ENCODE measurements at regions not wholly inside any gene's neighbourhood (a gene's known extent, or its start where the extent isn't known, plus 50 kb on each side); places are given as distances from the start of the nearest gene placed in this dataset.

GRCh38 chr16:76955629-76956028 lies 235.4 kb upstream of the MON1B start:
- 84 to 93% (median 89%) methylated on average over 5 of the region's 5 CpGs for WGBS, 5 donors
- Histone ChIP-seq H3K4me1 (no peaks in the 10 kb centered on the region), H3K9me3 (peaks cover 0 to 19% (median 6%) of the 10 kb centered on the region in 4 donors), H3K36me3 (no peaks in the 10 kb centered on the region), H3K4me3 (no peak overlapping the region), H3K27me3 (no peaks in the 10 kb centered on the region), H3K27ac (no peak overlapping the region)
- TF ChIP-seq POLR2AphosphoS5 (IDR thresholded peaks at IDR 0.05) (no peak), EP300 (IDR thresholded peaks at IDR 0.05) (no peak), CTCF (IDR thresholded peaks at IDR 0.05) (no peak), POLR2A (IDR thresholded peaks at IDR 0.05) (no peak)
- no peak for DNase-seq
- intact Hi-C loops (cut with DNase I; ENCODE audit: low total_unique reads) = no loop called here

- Histone ChIP-seq H3K36me3 (no peaks in the 10 kb centered on the region), H3K4me1 (no peaks in the 10 kb centered on the region), H3K27ac (no peak overlapping the region), H3K27me3 (no peaks in the 10 kb centered on the region), H3K9me3 (peaks cover 0 to 15% (median 6%) of the 10 kb centered on the region in 4 donors), H3K4me3 (no peak overlapping the region)
- intact Hi-C loops (cut with DNase I; ENCODE audit: low total_unique reads) = no loop called here
- no peak for DNase-seq
- WGBS, 5 donors = 65 to 73% (median 66%) methylated on average over 6 of the region's 6 CpGs
- no peak for TF ChIP-seq EP300 (IDR thresholded peaks at IDR 0.05)
- no peak for TF ChIP-seq POLR2AphosphoS5 (IDR thresholded peaks at IDR 0.05)
- TF ChIP-seq CTCF (IDR thresholded peaks at IDR 0.05) = no peak
- no peak for TF ChIP-seq POLR2A (IDR thresholded peaks at IDR 0.05)
Observed at GRCh38 chr16:76956394-76956793, 234.6 kb upstream of the MON1B start.

DNA sequence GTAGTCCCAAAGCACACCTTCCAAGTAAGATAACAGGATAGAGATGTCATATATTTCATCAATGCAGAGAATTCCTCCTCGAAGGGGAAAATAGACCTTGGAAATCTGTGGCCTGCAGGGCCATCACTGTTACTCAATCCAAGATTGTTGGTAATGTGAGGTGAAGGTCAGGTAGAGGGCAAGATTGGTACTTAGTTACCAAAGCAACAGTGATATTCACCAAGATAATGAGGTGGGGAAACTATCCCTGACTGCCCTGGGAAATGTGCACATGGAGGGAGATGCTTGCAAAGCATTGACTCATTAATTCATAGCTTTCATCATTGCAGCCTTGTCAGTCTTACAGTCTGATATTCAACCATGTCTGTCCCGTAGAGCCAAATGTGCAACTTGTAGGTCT lies 234.1 kb upstream of the MON1B start:
- WGBS, 5 donors = 49 to 61% (median 55%) methylated on average over 2 of the region's 2 CpGs
- intact Hi-C loops (cut with DNase I; ENCODE audit: low total_unique reads) = no loop called here

DNA sequence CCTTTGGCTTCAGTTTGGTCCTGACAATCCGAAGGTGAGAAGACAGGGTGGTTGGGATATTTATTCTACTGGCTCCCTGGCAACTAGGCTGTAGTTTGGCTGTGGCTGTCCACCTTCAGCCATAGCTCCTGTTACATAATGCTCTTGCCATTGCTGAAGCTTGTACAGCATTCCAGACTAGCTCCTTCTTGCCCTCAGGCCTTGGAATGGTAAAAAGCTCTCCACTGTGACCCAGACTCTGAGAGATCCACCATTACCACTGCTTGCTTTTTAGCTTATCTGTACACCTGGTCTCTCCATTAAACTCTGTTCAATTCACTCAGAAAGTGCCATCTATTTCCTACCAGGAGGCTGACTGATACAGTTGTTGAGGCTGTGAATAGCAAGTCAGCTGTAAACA lies 231.8 kb upstream of the MON1B start:
- intact Hi-C loops (cut with DNase I; ENCODE audit: low total_unique reads) = no loop called here
- H3K27me3 ChIP-seq = no peaks in the 10 kb centered on the region
- no peaks in the 10 kb centered on the region for H3K4me1 ChIP-seq
- H3K4me3 ChIP-seq = no peak overlapping the region
- TF ChIP-seq EP300 (IDR thresholded peaks at IDR 0.05) = no peak
- no peak for TF ChIP-seq CTCF (IDR thresholded peaks at IDR 0.05)
- no peak for TF ChIP-seq POLR2A (IDR thresholded peaks at IDR 0.05)
- no peak for TF ChIP-seq POLR2AphosphoS5 (IDR thresholded peaks at IDR 0.05)
- no peaks in the 10 kb centered on the region for H3K36me3 ChIP-seq
- H3K27ac ChIP-seq = no peak overlapping the region
- H3K9me3 ChIP-seq = peaks cover 0 to 14% (median 6%) of the 10 kb centered on the region in 4 donors
- 71 to 91% (median 79%) methylated on average over 1 of the region's 1 CpG for WGBS, 5 donors
- no peak for DNase-seq

More for the DNA sequence above, 234.1 kb upstream of the MON1B start:
- Histone ChIP-seq H3K4me1 (no peaks in the 10 kb centered on the region), H3K27me3 (no peaks in the 10 kb centered on the region), H3K36me3 (no peaks in the 10 kb centered on the region), H3K27ac (no peak overlapping the region), H3K9me3 (peaks cover 0 to 14% (median 6%) of the 10 kb centered on the region in 4 donors), H3K4me3 (no peak overlapping the region)
- no peak for TF ChIP-seq POLR2A (IDR thresholded peaks at IDR 0.05)
- TF ChIP-seq CTCF (IDR thresholded peaks at IDR 0.05) = no peak
- TF ChIP-seq EP300 (IDR thresholded peaks at IDR 0.05) = no peak
- TF ChIP-seq POLR2AphosphoS5 (IDR thresholded peaks at IDR 0.05) = no peak
- no peak for DNase-seq

Data from stomach (tissue), 8 donors.